Thoracic aorta (tissue), 2 donors: ENCODE measurements at regions not wholly inside any gene's neighbourhood (a gene's known extent, or its start where the extent isn't known, plus 50 kb on each side); places are given as distances from the start of the nearest gene placed in this dataset.

Experiments
- ATAC-seq: fragments of 150-250 bp; one replicate; pipeline ENCODE4 v1.8.0; 2017; ENCODE audit warnings: low read depth; ENCODE audit not compliant: insufficient number of reproducible peaks, low FRiP score
- DNase-seq: peaks from one replicate; pipeline ENCODE4 v3.0.0-alpha.2; 2020; ENCODE audit warnings: low spot score
- H3K27ac ChIP-seq, 2 donors: fragments of 200-600 bp; sonication (generic); 1 replicate in 1 of 2; 2 replicates in 1 of 2; pipeline ENCODE4 v1.5.1; 2016; ENCODE audit warnings: mild to moderate bottlenecking in 2 of 2, moderate library complexity in 2 of 2
- H3K27me3 ChIP-seq: fragments of 200-600 bp; sonication (generic); replicated peaks from 2 replicates; pipeline ENCODE4 v1.6.0; 2016; ENCODE audit warnings: mild to moderate bottlenecking; ENCODE audit not compliant: insufficient read depth
- H3K36me3 ChIP-seq: fragments of 200-600 bp; sonication (generic); one replicate; pipeline ENCODE4 v1.5.1; 2016
- H3K4me1 ChIP-seq, 2 donors: fragments of 200-600 bp; sonication (generic); 1 replicate in 1 of 2; 2 replicates in 1 of 2; pipeline versions ENCODE4 v1.5.1 to v1.6.0; 2016; ENCODE audit warnings: low read depth in 2 of 2, mild to moderate bottlenecking in 1 of 2; ENCODE audit not compliant: control insufficient read depth in 1 of 2
- H3K4me3 ChIP-seq: fragments of 200-600 bp; sonication (generic); 2 replicates; pipeline ENCODE4 v1.5.1; 2016; ENCODE audit warnings: mild to moderate bottlenecking
- H3K9me3 ChIP-seq: fragments of 200-600 bp; sonication (generic); 2 replicates; pipeline ENCODE4 v1.5.1; 2016
- TF ChIP-seq, protein P1 (sequence below): fragments of 200-600 bp; sonication (generic); IDR thresholded peaks from one replicate; pipeline ENCODE4 v1.5.1; 2019; ENCODE audit warnings: antibody characterized with exemption

GRCh38 chr13:110037925-110038573 is 251.7 kb upstream of the IRS2 start:
- TF ChIP-seq, protein P1, sequence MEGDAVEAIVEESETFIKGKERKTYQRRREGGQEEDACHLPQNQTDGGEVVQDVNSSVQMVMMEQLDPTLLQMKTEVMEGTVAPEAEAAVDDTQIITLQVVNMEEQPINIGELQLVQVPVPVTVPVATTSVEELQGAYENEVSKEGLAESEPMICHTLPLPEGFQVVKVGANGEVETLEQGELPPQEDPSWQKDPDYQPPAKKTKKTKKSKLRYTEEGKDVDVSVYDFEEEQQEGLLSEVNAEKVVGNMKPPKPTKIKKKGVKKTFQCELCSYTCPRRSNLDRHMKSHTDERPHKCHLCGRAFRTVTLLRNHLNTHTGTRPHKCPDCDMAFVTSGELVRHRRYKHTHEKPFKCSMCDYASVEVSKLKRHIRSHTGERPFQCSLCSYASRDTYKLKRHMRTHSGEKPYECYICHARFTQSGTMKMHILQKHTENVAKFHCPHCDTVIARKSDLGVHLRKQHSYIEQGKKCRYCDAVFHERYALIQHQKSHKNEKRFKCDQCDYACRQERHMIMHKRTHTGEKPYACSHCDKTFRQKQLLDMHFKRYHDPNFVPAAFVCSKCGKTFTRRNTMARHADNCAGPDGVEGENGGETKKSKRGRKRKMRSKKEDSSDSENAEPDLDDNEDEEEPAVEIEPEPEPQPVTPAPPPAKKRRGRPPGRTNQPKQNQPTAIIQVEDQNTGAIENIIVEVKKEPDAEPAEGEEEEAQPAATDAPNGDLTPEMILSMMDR: no peak
- Histone ChIP-seq H3K36me3 (no peaks in the 10 kb centered on the region), H3K4me3 (no peak overlapping the region), H3K27me3 (no peaks in the 10 kb centered on the region), H3K4me1 (no peaks in the 10 kb centered on the region), H3K27ac (no peak overlapping the region), H3K9me3 (no peaks in the 10 kb centered on the region)
- ATAC-seq: no peak
- no peak for DNase-seq

- Histone ChIP-seq H3K36me3 (no peaks in the 10 kb centered on the region), H3K27me3 (no peaks in the 10 kb centered on the region), H3K4me3 (no peak overlapping the region), H3K4me1 (no peaks in the 10 kb centered on the region), H3K9me3 (no peaks in the 10 kb centered on the region), H3K27ac (no peak overlapping the region)
- TF ChIP-seq, protein P1: no peak
- ATAC-seq: no peak
- DNase-seq: no peak
Measured at GRCh38 chr13:110036060-110036459, 249.7 kb upstream of the IRS2 start.

DNA sequence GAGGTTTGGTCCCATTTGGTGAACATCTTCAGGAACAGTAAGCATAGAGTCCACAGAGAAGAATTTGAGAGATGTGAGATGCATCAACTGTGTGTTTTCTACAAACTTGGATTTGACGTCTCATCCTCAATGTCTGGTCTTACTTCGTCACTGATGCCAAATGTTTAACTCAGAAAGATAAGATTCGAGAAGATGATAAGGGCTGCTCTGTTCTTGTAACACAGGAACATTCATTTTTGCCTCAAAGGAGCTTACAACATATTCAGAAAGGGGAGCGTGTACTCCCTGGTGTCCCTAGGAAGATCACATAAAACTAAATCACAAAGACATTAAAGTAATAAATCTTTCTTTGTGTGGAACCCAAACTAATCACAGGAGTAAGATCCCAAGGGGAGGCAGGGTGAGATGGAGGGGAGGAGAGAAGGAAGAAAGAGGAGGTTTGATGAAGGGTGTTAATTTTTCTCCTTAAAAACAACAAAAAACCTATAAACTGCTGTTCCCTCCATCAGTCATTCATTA is 247.7 kb upstream of the IRS2 start:
- ATAC-seq: no peak
- DNase-seq: no peak
- peaks cover 0 to 3% of the 10 kb centered on the region in 2 donors for H3K4me1 ChIP-seq
- no peaks in the 10 kb centered on the region for H3K27me3 ChIP-seq
- no peaks in the 10 kb centered on the region for H3K9me3 ChIP-seq
- H3K36me3 ChIP-seq: no peaks in the 10 kb centered on the region
- no peak overlapping the region for H3K4me3 ChIP-seq
- no peak overlapping the region for H3K27ac ChIP-seq
- TF ChIP-seq, protein P1: no peak

- TF ChIP-seq, protein P1: no peak
- no peak for DNase-seq
- H3K9me3 ChIP-seq: no peaks in the 10 kb centered on the region
- no peaks in the 10 kb centered on the region for H3K36me3 ChIP-seq
- ATAC-seq: no peak
- H3K27ac ChIP-seq: no peak overlapping the region
- no peak overlapping the region for H3K4me3 ChIP-seq
- peaks cover 3 to 14% of the 10 kb centered on the region in 2 donors for H3K4me1 ChIP-seq
- H3K27me3 ChIP-seq: no peaks in the 10 kb centered on the region
Measured at GRCh38 chr13:110032969-110033368, 246.6 kb upstream of the IRS2 start.

- H3K27ac ChIP-seq: no peak overlapping the region
- no peak overlapping the region for H3K4me3 ChIP-seq
- DNase-seq: no peak
- no peaks in the 10 kb centered on the region for H3K27me3 ChIP-seq
- ATAC-seq: no peak
- TF ChIP-seq, protein P1: no peak
- H3K4me1 ChIP-seq: peaks cover 3 to 20% of the 10 kb centered on the region in 2 donors
- no peaks in the 10 kb centered on the region for H3K36me3 ChIP-seq
- no peaks in the 10 kb centered on the region for H3K9me3 ChIP-seq
Measured at GRCh38 chr13:110030394-110030928, 244.1 kb upstream of the IRS2 start.
